HG03045 (cell line): ENCODE measurements at regions not wholly inside any gene's neighbourhood (a gene's known extent, or its start where the extent isn't known, plus 50 kb on each side); places are given as distances from the start of the nearest gene placed in this dataset.
"Not testable (repeated sequence)": the region's sequence is repeated elsewhere in the genome, so short reads cannot be mapped to it uniquely, and the experiment has no call there.

Source experiments
- ATAC-seq: cut with Tn5 transposase; IDR thresholded peaks from one replicate; pipeline ENCODE4 v1.9.1; 2021; ENCODE audit warnings: mild to moderate bottlenecking, moderate library complexity; ENCODE audit not compliant: unreplicated experiment

DNA sequence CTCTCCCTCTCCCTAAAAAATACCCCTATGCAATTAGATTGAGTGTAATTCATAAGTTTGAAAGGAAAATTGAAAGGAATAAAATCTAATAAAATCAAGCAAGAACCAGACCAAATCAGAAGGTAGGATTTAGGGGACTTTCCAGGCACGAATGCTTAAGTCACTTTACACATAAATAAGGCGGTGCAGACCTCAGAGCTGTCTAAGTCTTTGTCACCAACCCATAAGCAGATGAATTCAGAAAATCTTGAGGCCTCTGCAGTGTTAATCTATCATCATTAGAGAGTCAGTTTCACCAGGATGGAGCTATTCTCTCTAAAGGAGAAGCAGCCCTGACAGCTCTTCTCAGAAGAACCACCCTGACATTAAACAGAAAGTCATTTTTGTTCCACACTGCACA is 819.1 kb upstream of the AMELY start:
- no peak for ATAC-seq

DNA sequence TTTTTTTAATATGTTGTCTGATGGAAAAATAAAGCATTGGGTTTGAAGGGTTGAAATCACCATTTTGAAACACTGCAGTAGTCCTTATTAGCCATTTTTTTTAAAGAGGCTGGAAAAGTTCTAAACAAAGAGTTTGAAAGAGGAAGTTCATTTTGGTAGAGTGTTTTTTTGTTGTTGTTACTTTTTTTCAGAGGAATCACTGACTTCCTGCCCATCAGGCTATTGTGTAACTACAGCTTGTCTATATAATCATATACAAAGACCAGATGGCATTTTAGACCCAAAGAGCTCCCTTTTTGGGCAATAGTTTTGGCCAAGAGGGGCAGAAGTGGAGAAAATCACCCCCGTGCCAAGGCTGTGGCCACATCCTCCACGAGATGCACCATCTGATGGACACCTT is 818.5 kb upstream of the AMELY start:
- ATAC-seq = no peak

DNA sequence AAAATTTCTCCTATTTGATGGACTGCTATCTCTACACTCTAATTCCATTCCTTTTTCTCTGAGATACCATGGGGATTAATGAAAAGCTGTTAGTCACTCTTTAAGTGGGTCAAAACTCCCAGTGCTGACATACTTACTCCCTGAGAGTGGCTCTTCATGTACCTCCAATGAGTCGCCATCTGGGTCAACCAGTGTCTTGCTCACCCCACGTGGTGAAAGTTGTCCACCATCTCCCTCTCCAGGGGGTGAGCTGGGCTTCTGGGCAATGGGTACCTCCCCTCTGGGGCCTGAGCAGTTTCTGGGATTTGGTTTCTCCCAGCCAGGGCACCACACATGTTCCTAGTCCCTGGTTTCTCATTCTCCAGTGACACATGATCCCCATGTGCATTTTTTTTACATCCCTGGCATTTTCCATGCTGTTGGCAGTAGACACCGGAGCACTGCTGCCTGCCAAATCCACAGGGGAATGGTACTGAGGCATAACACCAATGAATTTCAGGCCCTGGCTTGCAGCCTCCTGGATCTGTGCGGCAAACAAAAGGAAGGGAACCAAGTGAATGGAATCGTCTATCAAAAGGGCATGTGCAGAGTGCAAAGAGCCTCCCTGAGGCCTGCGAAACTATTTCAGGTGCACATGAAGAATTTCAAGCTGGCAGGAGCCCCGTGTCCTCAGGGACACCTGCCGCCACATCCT is 817.9 kb upstream of the AMELY start:
- ATAC-seq = no peak

DNA sequence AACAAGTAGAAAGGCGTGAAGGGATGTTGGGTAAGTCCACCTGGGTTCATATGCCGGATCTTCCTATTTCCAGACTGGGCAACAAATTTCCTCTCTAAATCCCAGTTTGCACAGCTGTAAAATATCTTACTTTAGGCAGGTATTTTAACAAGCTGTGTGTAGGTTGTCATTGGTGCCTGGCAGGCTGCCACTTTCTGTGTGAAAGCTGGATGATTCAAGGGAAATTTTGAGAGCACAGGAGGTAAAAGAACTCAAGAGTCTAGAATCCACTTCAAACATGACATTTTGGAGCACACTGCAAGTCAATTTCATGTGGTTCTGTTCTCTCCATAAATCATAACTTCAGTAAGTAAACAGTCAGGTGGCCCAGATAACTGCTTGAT is 817.4 kb upstream of the AMELY start:
- no peak for ATAC-seq

DNA sequence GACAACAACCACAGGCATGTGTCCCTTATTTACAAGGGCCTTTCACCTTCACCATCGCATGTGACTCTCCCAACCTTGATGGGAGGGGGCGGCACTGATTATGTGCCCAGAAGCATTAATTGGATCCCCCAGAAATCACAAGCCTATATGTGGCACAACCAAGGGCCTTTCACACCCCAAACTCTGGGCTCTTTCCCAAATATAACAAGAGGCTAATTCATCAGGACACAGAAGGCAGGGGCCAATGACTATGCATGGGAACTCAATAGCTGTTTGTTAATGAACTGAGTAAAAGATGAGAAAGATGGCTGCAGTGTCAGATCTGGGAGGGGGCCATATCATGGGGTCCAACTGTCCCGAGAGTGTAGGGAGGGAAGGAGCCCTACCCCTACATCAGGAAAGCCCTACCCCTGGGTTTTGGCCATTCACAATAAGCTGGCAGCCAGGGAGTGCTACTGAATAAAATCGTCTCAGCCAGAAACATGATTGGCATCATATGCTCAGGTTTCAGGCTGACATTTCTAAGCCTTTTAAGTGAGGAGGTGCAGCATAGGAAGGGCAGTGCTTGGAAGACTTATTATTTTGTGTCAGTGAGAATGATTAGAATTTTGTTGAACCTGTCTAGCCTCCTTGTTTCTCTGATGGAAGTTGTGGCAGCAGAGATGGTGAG is 814.4 kb upstream of the AMELY start:
- no peak for ATAC-seq

DNA sequence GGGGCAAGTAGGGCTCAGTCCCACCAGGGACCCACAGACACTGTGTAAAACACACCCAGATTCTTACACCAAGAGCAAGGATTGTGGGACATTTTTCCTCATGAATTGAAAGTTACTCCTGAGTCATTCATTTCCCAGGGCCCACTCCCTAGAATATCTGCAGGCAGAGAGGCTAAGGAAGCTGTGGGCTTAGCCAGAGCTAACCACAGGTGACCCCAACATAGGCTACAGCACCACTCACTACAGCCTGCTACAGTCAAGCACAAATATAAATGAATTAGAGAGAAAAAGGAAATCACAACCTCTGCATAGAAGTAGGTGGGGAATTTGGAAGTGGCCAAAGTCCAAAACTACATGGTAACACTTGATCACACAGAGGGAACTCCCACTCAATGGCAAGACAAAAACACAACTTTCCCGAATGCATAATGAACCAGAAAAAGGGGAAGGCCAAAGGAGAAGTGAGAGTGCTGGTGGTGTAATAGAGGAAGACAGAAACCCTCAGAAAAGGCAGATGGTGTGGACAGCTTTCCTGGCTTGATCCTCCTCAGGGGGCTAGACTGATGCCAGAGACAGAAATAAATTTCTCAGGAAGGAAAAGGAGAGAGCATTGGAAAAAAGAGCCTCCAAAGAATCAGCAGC is 812.6 kb upstream of the AMELY start:
- peak; percentile 72 for ATAC-seq

DNA sequence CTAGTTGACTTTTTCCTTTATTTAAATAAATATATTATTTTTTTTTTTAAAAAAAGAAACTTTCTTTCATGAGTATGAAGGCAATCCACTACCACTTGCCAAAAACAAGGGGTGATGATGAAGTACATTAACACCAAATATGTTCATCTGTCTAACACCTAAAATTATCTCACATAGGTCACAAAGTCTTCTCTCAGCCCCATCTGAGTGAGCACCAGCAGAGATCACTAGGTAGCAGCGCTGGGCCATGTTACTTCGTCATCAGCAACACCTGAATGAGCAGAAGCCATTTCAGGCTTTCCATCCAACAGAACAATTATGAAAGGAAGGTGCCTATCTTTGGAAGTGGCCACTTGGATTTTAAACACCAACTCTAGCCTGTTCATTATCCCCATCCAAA is 811.6 kb upstream of the AMELY start:
- ATAC-seq = no peak

DNA sequence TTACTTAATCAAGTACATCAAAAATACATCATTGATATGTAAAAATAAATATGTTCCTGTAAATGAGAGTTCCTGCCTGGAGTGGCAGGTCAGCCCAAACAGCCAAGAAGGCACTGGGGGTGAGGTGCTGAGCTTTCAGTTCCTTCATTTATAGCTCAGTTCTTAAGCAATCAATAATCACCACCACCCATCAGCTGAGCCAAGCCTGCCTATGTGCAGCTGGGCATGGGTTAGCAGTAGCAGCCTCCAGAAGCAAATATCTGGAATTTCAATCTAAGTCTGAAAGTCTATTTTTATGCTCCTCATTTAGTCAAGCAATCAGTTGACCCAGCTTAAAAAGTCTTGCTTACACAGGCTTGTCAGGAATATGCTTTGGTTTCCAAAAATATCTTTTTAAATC is 811.0 kb upstream of the AMELY start:
- ATAC-seq = no peak

DNA sequence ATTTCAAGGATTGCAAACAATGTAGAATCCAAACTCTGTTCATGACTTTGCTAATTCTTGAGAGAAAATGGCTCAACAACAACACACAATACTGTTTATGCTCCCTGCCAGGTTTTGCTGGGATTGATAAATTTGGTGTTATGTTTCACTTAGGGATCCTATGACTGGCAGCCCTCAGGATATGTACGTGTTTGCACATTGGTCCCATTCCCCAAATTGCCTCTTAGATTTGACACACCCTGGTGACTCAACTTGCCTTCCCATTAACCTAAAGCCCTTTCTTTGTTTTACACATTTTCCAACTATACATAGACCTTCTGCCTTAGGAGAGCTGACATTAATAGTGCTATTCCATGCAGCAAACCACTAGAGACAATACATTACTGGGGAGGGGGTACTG is 809.4 kb upstream of the AMELY start:
- ATAC-seq = no peak

DNA sequence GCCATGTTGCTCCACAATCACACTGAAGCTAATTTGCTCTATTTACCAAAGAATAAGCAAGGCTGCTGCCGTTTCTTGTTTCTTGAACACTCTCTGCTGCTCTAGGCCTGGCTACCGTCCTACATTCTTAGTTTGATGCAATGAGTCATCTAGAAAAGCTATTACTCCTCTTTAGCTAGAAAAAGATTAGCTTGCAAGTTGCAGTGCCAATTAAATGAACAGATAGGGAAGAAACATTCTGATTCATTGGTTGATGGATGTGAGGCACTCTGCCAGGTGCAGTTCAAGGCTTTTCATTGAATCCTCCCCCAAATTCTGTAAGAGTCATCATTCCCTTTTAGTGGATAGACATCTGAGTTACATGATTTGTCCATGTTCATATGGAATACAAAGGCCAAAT is 807.7 kb upstream of the AMELY start:
- ATAC-seq = no peak

DNA sequence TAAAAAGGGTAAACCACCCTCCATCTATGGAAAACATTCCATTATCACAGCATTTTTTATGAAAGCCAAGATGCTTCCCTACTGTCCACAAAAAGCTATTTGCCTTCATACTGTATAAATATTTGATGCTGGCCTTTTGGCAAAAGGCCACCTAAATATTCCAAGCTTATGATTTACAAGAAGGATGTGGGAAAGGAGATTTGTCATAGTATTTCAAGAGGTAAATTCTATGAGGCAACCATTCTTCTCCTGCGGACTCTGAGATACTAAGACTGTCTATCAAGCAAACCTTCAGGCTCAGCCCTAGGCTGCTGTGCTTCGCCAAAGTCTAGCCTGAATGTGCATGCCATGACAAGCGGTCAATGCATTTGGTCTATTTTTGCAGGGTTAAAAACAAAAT is 807.1 kb upstream of the AMELY start:
- ATAC-seq = no peak

DNA sequence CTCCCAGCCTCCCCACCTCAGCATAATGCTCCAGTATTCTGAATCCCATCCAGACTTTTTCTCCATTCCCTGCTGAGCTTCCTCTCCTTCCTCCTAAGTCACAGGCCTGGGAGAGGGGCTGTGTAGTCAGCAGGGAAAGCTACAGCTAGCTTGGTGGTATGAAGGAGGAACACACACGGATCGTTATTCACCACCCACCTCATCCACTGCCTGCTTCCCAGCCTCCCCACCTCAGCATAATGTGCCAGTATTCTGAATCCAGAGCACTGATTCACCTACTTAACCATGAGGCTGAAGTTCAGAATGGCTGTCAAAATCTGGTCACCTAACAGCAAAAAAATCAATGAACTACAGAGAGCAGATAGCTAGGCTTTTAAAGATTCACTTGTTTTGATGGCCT is 806.6 kb upstream of the AMELY start:
- ATAC-seq = no peak

DNA sequence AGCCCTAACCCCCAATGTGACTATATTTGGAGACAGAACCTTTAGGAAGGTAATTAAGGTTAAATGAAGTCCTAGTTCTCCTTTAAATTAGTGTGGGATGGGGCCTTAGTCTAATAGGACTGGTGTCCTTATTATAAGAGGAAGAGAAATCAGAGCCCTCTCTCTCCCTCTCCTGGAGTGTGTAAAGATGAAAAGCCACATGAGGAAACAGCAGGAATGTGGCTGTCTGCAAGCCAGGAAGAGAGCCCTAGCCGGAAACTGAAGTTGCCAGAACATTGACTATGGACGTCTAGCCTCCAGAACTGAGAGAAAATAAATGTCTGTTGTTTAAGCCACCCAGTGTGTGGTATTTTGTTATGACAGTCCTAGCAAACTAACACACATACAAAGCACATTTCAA is 802.9 kb upstream of the AMELY start:
- ATAC-seq = no peak

DNA sequence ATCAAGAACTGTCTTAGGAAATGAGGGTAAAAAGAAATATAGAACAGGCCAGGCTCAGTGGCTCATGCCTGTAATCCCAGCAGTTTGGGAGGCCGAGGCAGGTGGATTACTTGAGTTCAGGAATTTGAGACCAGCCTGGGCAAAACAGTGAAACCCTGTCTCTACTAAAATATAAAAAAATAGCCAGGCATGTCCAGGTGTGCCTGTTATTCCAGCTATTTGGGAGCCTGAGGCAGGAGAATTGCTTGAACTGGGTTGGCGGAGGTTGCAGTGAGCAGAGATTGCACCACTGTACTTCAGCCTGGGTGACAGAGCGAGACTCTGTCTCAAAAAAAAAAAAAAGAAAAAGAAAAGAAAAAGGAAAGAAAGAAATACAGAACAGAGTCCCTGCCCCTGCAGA is 802.2 kb upstream of the AMELY start:
- not testable (repeated sequence) for ATAC-seq

DNA sequence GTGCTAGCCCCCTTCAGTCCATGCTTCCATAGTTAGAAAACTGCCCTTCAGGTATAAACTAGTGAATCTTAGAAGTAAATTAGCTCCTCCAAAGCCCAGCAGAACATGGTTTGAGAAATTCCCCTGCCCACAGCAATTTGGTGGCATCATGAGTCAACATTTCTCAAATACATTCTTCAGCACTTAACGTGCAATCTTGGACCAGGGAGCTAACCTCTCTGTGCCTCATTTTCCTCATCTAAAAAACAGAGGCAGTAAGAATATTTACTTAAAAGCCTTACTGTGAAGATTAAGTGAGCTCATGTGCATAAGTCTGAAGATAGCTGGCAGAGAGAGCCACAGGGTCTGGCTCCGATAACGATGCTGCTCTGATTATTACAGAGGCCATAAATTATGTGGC is 800.7 kb upstream of the AMELY start:
- no peak for ATAC-seq

DNA sequence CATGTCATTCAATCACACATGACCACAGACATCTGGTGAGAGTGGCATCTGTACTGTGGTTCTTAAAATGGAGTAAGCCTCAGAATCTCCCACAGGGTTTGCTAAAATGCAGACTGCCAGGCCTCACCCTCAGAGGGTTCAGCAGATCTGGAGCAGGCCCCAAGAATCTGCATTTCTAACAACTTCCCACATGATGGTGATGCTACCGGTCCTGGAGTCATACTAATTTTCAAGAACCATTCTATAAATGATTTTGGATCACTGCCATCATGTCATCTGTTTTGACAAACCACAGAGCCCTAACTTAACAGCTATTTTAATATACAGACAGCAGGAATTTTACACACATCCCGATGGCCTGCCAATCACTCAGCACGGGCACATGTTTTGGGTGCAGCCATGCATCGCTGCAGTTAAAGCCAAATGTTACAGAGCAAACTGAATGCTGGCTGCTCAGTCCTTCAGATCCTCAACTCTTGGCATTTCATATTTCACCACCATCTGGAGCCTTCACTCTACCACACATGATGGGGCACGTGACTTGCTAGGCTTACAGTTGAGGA is 792.1 kb upstream of the AMELY start:
- ATAC-seq = no peak

DNA sequence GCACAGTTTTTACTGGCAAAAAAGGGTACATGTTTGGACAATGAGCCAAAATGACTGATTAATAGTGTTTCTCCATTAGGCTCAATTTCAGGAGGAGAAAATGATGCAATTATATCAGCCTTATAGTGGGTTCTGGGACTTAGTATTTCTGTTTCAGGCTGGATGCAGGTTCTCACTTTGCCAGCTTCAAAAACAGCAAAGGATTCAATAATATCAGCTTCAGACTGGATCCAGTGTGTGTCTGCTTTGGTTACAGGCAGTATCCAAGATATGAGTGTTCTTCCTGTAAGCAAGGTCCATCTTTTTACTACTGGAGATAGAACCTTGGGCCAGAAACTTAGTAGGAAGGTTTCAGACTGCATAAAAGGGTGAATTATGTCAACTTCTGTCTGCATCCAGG is 790.9 kb upstream of the AMELY start:
- no peak for ATAC-seq

DNA sequence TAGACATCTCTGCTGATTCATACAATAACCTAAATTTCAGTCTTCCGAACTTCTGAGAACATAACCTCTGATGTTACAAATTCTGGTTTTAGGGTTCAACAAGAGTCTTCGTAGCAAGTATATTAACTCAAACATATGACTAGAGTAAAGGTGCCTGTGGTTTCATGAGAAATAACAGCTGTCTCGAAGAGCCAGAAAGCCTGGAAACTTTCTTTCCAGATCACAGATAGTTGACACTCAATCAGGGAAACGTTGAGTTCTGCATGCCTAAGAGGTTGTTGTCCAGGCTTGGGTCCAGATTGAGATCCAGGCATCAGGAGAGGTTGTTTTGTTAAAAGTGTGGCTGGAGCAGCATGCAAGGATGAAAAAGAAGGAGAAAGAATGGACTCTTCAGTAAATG is 790.1 kb upstream of the AMELY start:
- ATAC-seq = no peak

DNA sequence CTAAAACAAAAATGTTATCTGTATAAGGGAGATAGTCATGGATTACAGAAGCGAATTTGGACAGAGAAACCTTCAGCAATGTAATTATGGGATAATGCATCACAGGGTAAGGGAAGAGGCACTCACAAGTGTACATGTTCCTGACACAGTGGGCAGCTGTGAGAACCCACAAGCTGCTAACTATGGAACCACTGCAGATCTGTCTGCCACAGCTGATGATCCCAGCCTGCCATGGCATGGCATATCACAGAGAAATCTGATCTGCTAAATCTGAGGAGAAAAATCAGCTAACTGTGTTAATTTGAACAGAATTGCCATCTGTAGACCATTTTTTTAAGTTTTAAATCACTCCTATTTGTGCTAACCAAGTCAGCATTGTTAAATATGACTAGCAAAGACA is 786.0 kb upstream of the AMELY start:
- no peak for ATAC-seq

DNA sequence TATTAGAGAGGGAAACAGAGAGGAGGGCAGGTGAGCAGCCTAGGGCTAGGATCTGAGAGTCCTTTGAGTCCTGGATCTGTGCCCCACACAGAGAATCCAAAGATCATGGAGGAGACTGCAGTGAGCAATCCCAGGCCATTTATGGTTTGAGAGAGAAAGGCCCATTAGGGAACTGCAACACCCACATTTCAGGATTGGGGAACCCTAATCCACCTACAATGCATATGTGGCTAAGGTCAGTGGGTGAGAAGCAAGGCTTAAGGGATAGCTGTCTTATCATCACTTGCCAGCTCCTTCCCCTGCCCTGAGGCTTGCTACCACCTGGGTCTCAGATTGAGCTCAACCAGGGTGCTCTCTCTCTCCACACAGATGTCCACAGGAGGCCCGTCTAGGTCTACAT is 781.1 kb upstream of the AMELY start:
- no peak for ATAC-seq

DNA sequence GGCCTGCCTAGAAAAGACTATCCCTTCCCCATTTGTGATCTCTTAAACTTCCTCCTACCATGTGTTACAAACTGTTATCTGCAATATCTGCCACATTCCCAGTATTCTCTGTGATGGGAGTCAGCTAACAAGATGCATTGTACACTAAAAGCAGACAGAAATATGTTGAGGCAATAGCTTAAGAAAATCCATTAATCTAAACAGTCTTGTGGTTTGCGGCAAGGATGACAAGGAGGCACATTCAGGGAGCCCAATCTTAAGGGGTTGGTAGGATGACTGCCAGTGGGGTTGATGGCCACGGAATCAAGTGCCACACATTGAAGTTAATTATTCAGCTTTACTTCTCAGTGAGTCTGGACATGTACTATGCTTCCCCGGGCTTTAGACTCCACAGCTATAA is 775.5 kb upstream of the AMELY start:
- no peak for ATAC-seq

DNA sequence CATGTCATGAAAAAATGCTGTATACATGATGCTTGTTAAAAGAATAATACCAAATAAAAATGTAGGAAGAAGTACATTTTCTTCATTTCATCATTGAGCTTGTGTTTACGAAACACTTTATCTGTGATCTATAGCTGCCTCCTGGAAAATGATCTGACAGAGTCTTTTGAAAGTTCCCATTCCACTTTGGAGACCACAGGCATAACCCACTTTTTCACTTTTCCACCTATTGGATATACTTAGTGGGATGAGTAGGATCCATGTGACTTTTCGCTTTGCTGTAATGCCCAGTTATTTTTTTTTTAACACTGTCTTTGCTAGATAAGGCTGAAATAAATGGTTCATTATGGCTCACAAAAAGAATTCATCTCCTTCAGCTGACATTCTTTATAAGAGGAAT is 773.0 kb upstream of the AMELY start:
- no peak for ATAC-seq
